ENCODE measurements at regions not wholly inside any gene's neighbourhood (a gene's known extent, or its start where the extent isn't known, plus 50 kb on each side); places are given as distances from the start of the nearest gene placed in this dataset.

GRCh38 chr12:88951177-88951576 lies 370.9 kb upstream of the KITLG start:
- H3K4me2 ChIP-seq (ENCODE audit: low read length), result no peak overlapping the region
- H3K27ac ChIP-seq (ENCODE audit: low read length), result no peak overlapping the region

GRCh38 chr12:88947486-88948043 lies 367.3 kb upstream of the KITLG start:
- no peaks in the 10 kb centered on the region for H3K9me2 ChIP-seq (ENCODE audit: insufficient read depth, low read length)
- no peaks in the 10 kb centered on the region for H3K79me2 ChIP-seq (replicated peaks; ENCODE audit: insufficient read depth, low read length)
- no peaks in the 10 kb centered on the region for H3F3A ChIP-seq (ENCODE audit: insufficient read depth, low read length, poor library complexity, severe bottlenecking)
- no peak overlapping the region for H2AFZ ChIP-seq (ENCODE audit: low read depth, low read length)
- no peaks in the 10 kb centered on the region for H3K27me3 ChIP-seq (ENCODE audit: insufficient read depth, low read depth, low read length)
- no peaks in the 10 kb centered on the region for H3K36me3 ChIP-seq (ENCODE audit: insufficient read depth, low read length)
- no peaks in the 10 kb centered on the region for H3K9me3 ChIP-seq (ENCODE audit: low read length)
- H3K4me2 ChIP-seq (ENCODE audit: low read length), result no peak overlapping the region
- H3K4me3 ChIP-seq (ENCODE audit: low read length), result no peak overlapping the region
- H4K20me1 ChIP-seq (ENCODE audit: insufficient read depth), result no peaks in the 10 kb centered on the region
- H3K9ac ChIP-seq (ENCODE audit: low read length), result no peak overlapping the region
- TF ChIP-seq SMC3 (conservative IDR thresholded peaks at IDR 0.05; ENCODE audit: poor library complexity), result no peak
- TF ChIP-seq TAF1 (IDR thresholded peaks at IDR 0.05; ENCODE audit: low read depth), result no peak
- no peak overlapping the region for H3K27ac ChIP-seq (ENCODE audit: low read length)

More at GRCh38 chr12:88951177-88951576, 370.9 kb upstream of the KITLG start:
- Histone ChIP-seq H3K9ac (ENCODE audit: low read length) (no peak overlapping the region), H3K27me3 (ENCODE audit: insufficient read depth, low read depth, low read length) (no peaks in the 10 kb centered on the region), H3K79me2 (replicated peaks; ENCODE audit: insufficient read depth, low read length) (no peaks in the 10 kb centered on the region), H3K4me3 (ENCODE audit: low read length) (no peak overlapping the region), H3F3A (ENCODE audit: insufficient read depth, low read length, poor library complexity, severe bottlenecking) (no peaks in the 10 kb centered on the region), H3K9me2 (ENCODE audit: insufficient read depth, low read length) (no peaks in the 10 kb centered on the region), H3K9me3 (ENCODE audit: low read length) (no peaks in the 10 kb centered on the region), H2AFZ (ENCODE audit: low read depth, low read length) (no peak overlapping the region), H3K36me3 (ENCODE audit: insufficient read depth, low read length) (no peaks in the 10 kb centered on the region), H4K20me1 (ENCODE audit: insufficient read depth) (no peaks in the 10 kb centered on the region)
- TF ChIP-seq MXI1 (conservative IDR thresholded peaks at IDR 0.05; ENCODE audit: poor library complexity, severe bottlenecking) (no peak), SMC3 (conservative IDR thresholded peaks at IDR 0.05; ENCODE audit: poor library complexity) (no peak), RAD21 (conservative IDR thresholded peaks at IDR 0.05) (no peak), EZH2 (IDR thresholded peaks at IDR 0.05; ENCODE audit: borderline replicate concordance, insufficient read depth, low read length, poor library complexity, severe bottlenecking) (no peak), TAF1 (IDR thresholded peaks at IDR 0.05; ENCODE audit: low read depth) (no peak), EP300 (conservative IDR thresholded peaks at IDR 0.05; ENCODE audit: poor library complexity, severe bottlenecking) (no peak), POLR2AphosphoS5 (IDR thresholded peaks at IDR 0.05) (no peak)

- Histone ChIP-seq H3K9me2 (ENCODE audit: insufficient read depth, low read length) (no peaks in the 10 kb centered on the region), H3F3A (ENCODE audit: insufficient read depth, low read length, poor library complexity, severe bottlenecking) (no peaks in the 10 kb centered on the region), H3K4me2 (ENCODE audit: low read length) (no peak overlapping the region), H3K79me2 (replicated peaks; ENCODE audit: insufficient read depth, low read length) (no peaks in the 10 kb centered on the region), H3K36me3 (ENCODE audit: insufficient read depth, low read length) (no peaks in the 10 kb centered on the region), H3K9ac (ENCODE audit: low read length) (no peak overlapping the region), H3K27me3 (ENCODE audit: insufficient read depth, low read depth, low read length) (no peaks in the 10 kb centered on the region), H3K4me3 (ENCODE audit: low read length) (no peak overlapping the region), H3K9me3 (ENCODE audit: low read length) (no peaks in the 10 kb centered on the region), H4K20me1 (ENCODE audit: insufficient read depth) (no peaks in the 10 kb centered on the region), H2AFZ (ENCODE audit: low read depth, low read length) (no peak overlapping the region), H3K27ac (ENCODE audit: low read length) (no peak overlapping the region)
- TF ChIP-seq MXI1 (conservative IDR thresholded peaks at IDR 0.05; ENCODE audit: poor library complexity, severe bottlenecking), result no peak
- TF ChIP-seq, protein P1, sequence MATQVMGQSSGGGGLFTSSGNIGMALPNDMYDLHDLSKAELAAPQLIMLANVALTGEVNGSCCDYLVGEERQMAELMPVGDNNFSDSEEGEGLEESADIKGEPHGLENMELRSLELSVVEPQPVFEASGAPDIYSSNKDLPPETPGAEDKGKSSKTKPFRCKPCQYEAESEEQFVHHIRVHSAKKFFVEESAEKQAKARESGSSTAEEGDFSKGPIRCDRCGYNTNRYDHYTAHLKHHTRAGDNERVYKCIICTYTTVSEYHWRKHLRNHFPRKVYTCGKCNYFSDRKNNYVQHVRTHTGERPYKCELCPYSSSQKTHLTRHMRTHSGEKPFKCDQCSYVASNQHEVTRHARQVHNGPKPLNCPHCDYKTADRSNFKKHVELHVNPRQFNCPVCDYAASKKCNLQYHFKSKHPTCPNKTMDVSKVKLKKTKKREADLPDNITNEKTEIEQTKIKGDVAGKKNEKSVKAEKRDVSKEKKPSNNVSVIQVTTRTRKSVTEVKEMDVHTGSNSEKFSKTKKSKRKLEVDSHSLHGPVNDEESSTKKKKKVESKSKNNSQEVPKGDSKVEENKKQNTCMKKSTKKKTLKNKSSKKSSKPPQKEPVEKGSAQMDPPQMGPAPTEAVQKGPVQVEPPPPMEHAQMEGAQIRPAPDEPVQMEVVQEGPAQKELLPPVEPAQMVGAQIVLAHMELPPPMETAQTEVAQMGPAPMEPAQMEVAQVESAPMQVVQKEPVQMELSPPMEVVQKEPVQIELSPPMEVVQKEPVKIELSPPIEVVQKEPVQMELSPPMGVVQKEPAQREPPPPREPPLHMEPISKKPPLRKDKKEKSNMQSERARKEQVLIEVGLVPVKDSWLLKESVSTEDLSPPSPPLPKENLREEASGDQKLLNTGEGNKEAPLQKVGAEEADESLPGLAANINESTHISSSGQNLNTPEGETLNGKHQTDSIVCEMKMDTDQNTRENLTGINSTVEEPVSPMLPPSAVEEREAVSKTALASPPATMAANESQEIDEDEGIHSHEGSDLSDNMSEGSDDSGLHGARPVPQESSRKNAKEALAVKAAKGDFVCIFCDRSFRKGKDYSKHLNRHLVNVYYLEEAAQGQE (IDR thresholded peaks at IDR 0.05; ENCODE audit: borderline replicate concordance), result no peak
- TF ChIP-seq TAF1 (IDR thresholded peaks at IDR 0.05; ENCODE audit: low read depth), result no peak
- TF ChIP-seq RAD21 (conservative IDR thresholded peaks at IDR 0.05), result no peak
- no peak for TF ChIP-seq SMC3 (conservative IDR thresholded peaks at IDR 0.05; ENCODE audit: poor library complexity)
Observed at GRCh38 chr12:88946372-88946997, 366.2 kb upstream of the KITLG start.
